IMR-90 (cell line): ENCODE measurements at regions not wholly inside any gene's neighbourhood (a gene's known extent, or its start where the extent isn't known, plus 50 kb on each side); places are given as distances from the start of the nearest gene placed in this dataset.

ENCODE experiments used
- ATAC-seq: fragments of 200-7000 bp; cut with Tn5 transposase; 2 replicates; pipeline ENCODE4 v1.9.1; 2020; ENCODE audit warnings: low read depth, mild to moderate bottlenecking, moderate library complexity
- BruUV-seq: library from RNA; stranded (reverse); fragments of 400-500 nt; replicated peaks from 2 replicates; lab custom pipeline; 2021; lab: Mats Ljungman, UMichigan
- CTCF ChIA-PET: fragments of 300-600 bp; formaldehyde crosslinking; extraction: SDS; loops from one replicate; lab custom pipeline; 2021; ENCODE audit warnings: antibody characterized with exemption; lab: Yijun Ruan, JAX
- POLR2A ChIA-PET: fragments of 300-600 bp; sonication (Branson Sonifier 250); formaldehyde crosslinking; loops from one replicate; lab custom pipeline; 2022; ENCODE audit warnings: antibody characterized with exemption; ENCODE audit not compliant: unreplicated experiment; lab: Charles Lee
- DNase-seq: peaks from one replicate; pipeline ENCODE4 v3.0.0; 2013
- H2AFZ ChIP-seq: replicated peaks from 2 replicates; pipeline ENCODE3; 2013; ENCODE audit warnings: low read length, mild to moderate bottlenecking; ENCODE audit not compliant: poor library complexity
- H2AK5ac ChIP-seq: 2 replicates; pipeline ENCODE4 v1.6.1; 2013; ENCODE audit warnings: low read depth, low read length, inconsistent platforms
- H2AK9ac ChIP-seq: replicated peaks from 2 replicates; pipeline ENCODE3; 2013; ENCODE audit warnings: mild to moderate bottlenecking, low read depth, low read length, moderate library complexity; ENCODE audit not compliant: poor library complexity
- H2BK120ac ChIP-seq: 2 replicates; pipeline ENCODE4 v1.6.1; 2013; ENCODE audit warnings: low read depth, low read length, inconsistent platforms
- H2BK15ac ChIP-seq: 3 replicates; pipeline ENCODE4 v1.6.1; 2013; ENCODE audit warnings: low read depth, low read length, inconsistent platforms
- H2BK20ac ChIP-seq: 2 replicates; pipeline ENCODE4 v1.6.1; 2013; ENCODE audit warnings: low read depth, mild to moderate bottlenecking, inconsistent platforms, low read length, moderate library complexity
- H2BK5ac ChIP-seq: 2 replicates; pipeline ENCODE4 v1.6.1; 2013; ENCODE audit warnings: mild to moderate bottlenecking, low read depth, low read length, inconsistent platforms; ENCODE audit not compliant: poor library complexity, severe bottlenecking
- H3K14ac ChIP-seq: replicated peaks from 2 replicates; pipeline ENCODE4 v1.6.1; 2013; ENCODE audit warnings: low read depth, low read length, inconsistent platforms
- H3K18ac ChIP-seq: 2 replicates; pipeline ENCODE4 v1.6.1; 2013; ENCODE audit warnings: low read depth, low read length, control low read depth
- H3K23ac ChIP-seq: 2 replicates; pipeline ENCODE4 v1.6.1; 2013; ENCODE audit warnings: low read depth, low read length, inconsistent platforms
- H3K27ac ChIP-seq: 2 replicates; pipeline ENCODE4 v1.5.1; 2013; ENCODE audit warnings: mild to moderate bottlenecking, control low read depth, low read length; ENCODE audit not compliant: insufficient read depth
- H3K27me3 ChIP-seq: 2 replicates; pipeline ENCODE4 v1.6.1; 2013; ENCODE audit warnings: low read length; ENCODE audit not compliant: control insufficient read depth, insufficient read depth
- H3K36me3 ChIP-seq: 2 replicates; pipeline ENCODE4 v1.6.1; 2013; ENCODE audit warnings: low read length, mixed read lengths; ENCODE audit not compliant: control insufficient read depth, insufficient read depth
- H3K4ac ChIP-seq: 2 replicates; pipeline ENCODE4 v1.6.1; 2013; ENCODE audit warnings: low read depth, low read length, inconsistent platforms
- H3K4me1 ChIP-seq: 2 replicates; pipeline ENCODE4 v1.6.1; 2013; ENCODE audit warnings: low read length, mixed read lengths; ENCODE audit not compliant: control insufficient read depth, insufficient read depth
- H3K4me2 ChIP-seq: 2 replicates; pipeline ENCODE4 v1.6.1; 2013; ENCODE audit warnings: low read depth, mild to moderate bottlenecking, control low read depth, low read length, moderate library complexity
- H3K4me3 ChIP-seq: 2 replicates; pipeline ENCODE4 v1.5.1; 2013; ENCODE audit warnings: low read depth, mild to moderate bottlenecking, control low read depth, low read length, moderate library complexity; ENCODE audit not compliant: insufficient read depth
- H3K56ac ChIP-seq: 2 replicates; pipeline ENCODE4 v1.6.1; 2013; ENCODE audit warnings: low read length, inconsistent platforms; ENCODE audit not compliant: insufficient read depth; ENCODE audit errors: extremely low read depth
- H3K79me1 ChIP-seq, 2 experiments: 2 replicates each; pipeline ENCODE4 v1.6.1; 2013; ENCODE audit warnings: low read length in 2 of 2, inconsistent platforms in 1 of 2, low read depth in 1 of 2
- H3K9ac ChIP-seq: 2 replicates; pipeline ENCODE4 v1.6.1; 2013; ENCODE audit warnings: low read depth, low read length, control low read depth
- H3K9me1 ChIP-seq: 2 replicates; pipeline ENCODE4 v1.6.1; 2013; ENCODE audit warnings: low read length, inconsistent platforms; ENCODE audit not compliant: insufficient read depth
- H3K9me3 ChIP-seq: 2 replicates; pipeline ENCODE4 v1.6.1; 2013; ENCODE audit warnings: low read length; ENCODE audit not compliant: control insufficient read depth, insufficient read depth
- H4K20me1 ChIP-seq: 2 replicates; pipeline ENCODE4 v1.6.1; 2013; ENCODE audit warnings: low read length, inconsistent platforms; ENCODE audit not compliant: insufficient read depth
- H4K5ac ChIP-seq: 2 replicates; pipeline ENCODE4 v1.6.1; 2013; ENCODE audit warnings: mild to moderate bottlenecking, low read depth, low read length, control low read depth
- H4K8ac ChIP-seq, 2 experiments: 2 replicates each; pipeline ENCODE4 v1.6.1; 2013; ENCODE audit warnings: low read depth in 2 of 2, low read length in 2 of 2, control low read depth in 1 of 2, inconsistent platforms in 1 of 2
- H4K91ac ChIP-seq: 2 replicates; pipeline ENCODE4 v1.6.1; 2013; ENCODE audit warnings: low read depth, low read length, inconsistent platforms; ENCODE audit not compliant: insufficient read depth
- BHLHE40 ChIP-seq: fragments of 150-350 bp; IDR thresholded peaks from 2 replicates; pipeline ENCODE4 v1.6.1; 2016; ENCODE audit warnings: mild to moderate bottlenecking, low read depth, low read length
- CEBPB ChIP-seq: IDR thresholded peaks from 2 replicates; pipeline ENCODE4 v1.6.1; 2012; ENCODE audit warnings: low read depth, low read length, improper control_type of control experiment
- CHD1 ChIP-seq: IDR thresholded peaks from 2 replicates; pipeline ENCODE4 v1.6.1; 2012; ENCODE audit warnings: low read depth, low read length, improper control_type of control experiment
- CTCF ChIP-seq: conservative IDR thresholded peaks from 2 replicates; pipeline ENCODE4 v1.5.1; 2012; ENCODE audit warnings: mild to moderate bottlenecking, low read depth, low read length, improper control_type of control experiment
- FOS ChIP-seq: fragments of 150-350 bp; IDR thresholded peaks from 2 replicates; pipeline ENCODE4 v1.6.1; 2016; ENCODE audit warnings: low read depth, low read length
- MAFK ChIP-seq: IDR thresholded peaks from 2 replicates; pipeline ENCODE4 v1.6.1; 2012; ENCODE audit warnings: low read depth, low read length, improper control_type of control experiment
- MAZ ChIP-seq: IDR thresholded peaks from 2 replicates; pipeline ENCODE4 v1.6.1; 2012; ENCODE audit warnings: low read depth, mild to moderate bottlenecking, low read length, improper control_type of control experiment, moderate library complexity, borderline replicate concordance
- MXI1 ChIP-seq: IDR thresholded peaks from 2 replicates; pipeline ENCODE4 v1.6.1; 2012; ENCODE audit warnings: low read depth, mild to moderate bottlenecking, low read length, moderate library complexity, borderline replicate concordance
- POLR2A ChIP-seq: IDR thresholded peaks from 2 replicates; pipeline ENCODE4 v1.6.1; 2012; ENCODE audit warnings: mild to moderate bottlenecking, low read depth, low read length
- RAD21 ChIP-seq: IDR thresholded peaks from 2 replicates; pipeline ENCODE4 v1.6.1; 2012; ENCODE audit warnings: low read length, improper control_type of control experiment
- RCOR1 ChIP-seq: IDR thresholded peaks from 2 replicates; pipeline ENCODE4 v1.6.1; 2012; ENCODE audit warnings: mild to moderate bottlenecking, low read length, improper control_type of control experiment; ENCODE audit not compliant: insufficient replicate concordance
- RFX5 ChIP-seq: IDR thresholded peaks from 2 replicates; pipeline ENCODE4 v1.8.0; 2012; ENCODE audit warnings: low read depth, mild to moderate bottlenecking, low read length, moderate library complexity
- USF2 ChIP-seq: fragments of 150-350 bp; IDR thresholded peaks from 2 replicates; pipeline ENCODE4 v1.6.1; 2017; ENCODE audit warnings: mild to moderate bottlenecking, antibody characterized with exemption, low read length, low read depth
- WGBS, 2 experiments: methylation state at CpG; one replicate each; pipeline versions ENCODE4 v1.1.5 to v1.1.7; 2013; ENCODE audit warnings: missing lambda C conversion rate in 2 of 2; ENCODE audit not compliant: insufficient read length in 1 of 2; ENCODE audit errors: extremely low coverage in 2 of 2; 5-methylcytosine and 5-hydroxymethylcytosine counted together
- dilution Hi-C: fragments of 300-500 bp; cut with HindIII; formaldehyde crosslinking; loops from one replicate; pipeline ENCODE4 v1.14.3; 2018; ENCODE audit warnings: low sequenced_read_pairs; ENCODE audit not compliant: unreplicated experiment
- in situ Hi-C: fragments of 300-500 bp; cut with MboI; formaldehyde crosslinking; loops from 3 replicates; pipeline ENCODE4 v1.14.3; 2019; ENCODE audit warnings: low sequenced_read_pairs, inconsistent platforms, mixed read lengths
- intact Hi-C: fragments of 100-400 bp; cut with micrococcal nuclease; formaldehyde crosslinking; loops from 2 replicates; pipeline ENCODE4 v1.10.0; 2022

- TF ChIP-seq RAD21 (no peak), BHLHE40 (no peak), RFX5 (no peak), CHD1 (no peak), MXI1 (no peak), MAFK (no peak)
Observed at GRCh38 chr12:43111608-43112007, 440.4 kb downstream of the ADAMTS20 start (continued).

- no peak overlapping the region for H2BK5ac ChIP-seq
- H3K9ac ChIP-seq: no peak overlapping the region
- no peak overlapping the region for H3K14ac ChIP-seq
- WGBS, 2 experiments: 65% methylated on average over 2 of the region's 2 CpGs; no CpG with 5 or more reads in 1 of the 2 experiments
- no peak for ATAC-seq
- H3K9me1 ChIP-seq: no peaks in the 10 kb centered on the region; the same call in 1 of the 2 replicates
- no peak overlapping the region for H3K23ac ChIP-seq
- no peak for TF ChIP-seq MAFK
- TF ChIP-seq CEBPB: no peak
- no peak for TF ChIP-seq MXI1
- TF ChIP-seq RCOR1: no peak
- TF ChIP-seq RFX5: no peak
- no peak for TF ChIP-seq POLR2A
- TF ChIP-seq CTCF: no peak
- no peak for TF ChIP-seq FOS
- TF ChIP-seq CHD1: no peak
- TF ChIP-seq USF2: no peak
- TF ChIP-seq MAZ: no peak
- in situ Hi-C loops: no loop called here
- no peak overlapping the region for H2AFZ ChIP-seq
- no peak overlapping the region for H2AK9ac ChIP-seq
- H3K18ac ChIP-seq: no peak overlapping the region
- H4K8ac ChIP-seq: no peak overlapping the region
- H3K4me3 ChIP-seq: no peak overlapping the region
- H3K27me3 ChIP-seq: no peaks in the 10 kb centered on the region
- no peak overlapping the region for H3K56ac ChIP-seq
- no peaks in the 10 kb centered on the region for H3K9me3 ChIP-seq
- H2BK120ac ChIP-seq: no peak overlapping the region
- intact Hi-C loops: no loop called here
- no peak overlapping the region for H3K4me2 ChIP-seq
- POLR2A ChIA-PET: no interaction called here
- no peak overlapping the region for H2BK15ac ChIP-seq
- dilution Hi-C loops: no loop called here
- no peak overlapping the region for H4K5ac ChIP-seq
- H3K36me3 ChIP-seq: no peaks in the 10 kb centered on the region
- CTCF ChIA-PET: no interaction called here
- H3K27ac ChIP-seq: no peak overlapping the region
- peaks cover under 1% of the 10 kb centered on the region; the same call in 1 of the 2 replicates for H3K4me1 ChIP-seq
- H2BK20ac ChIP-seq: no peak overlapping the region
- no peak overlapping the region for H4K91ac ChIP-seq
- DNase-seq: no peak
- no peaks in the 10 kb centered on the region for H3K79me1 ChIP-seq
- no peak overlapping the region for H2AK5ac ChIP-seq
- no TSS peak for BruUV-seq
- H4K20me1 ChIP-seq: no peaks in the 10 kb centered on the region
- no peak overlapping the region for H3K4ac ChIP-seq
Observed at GRCh38 chr12:43109631-43110345, 442.2 kb downstream of the ADAMTS20 start.
